ENCODE measurements at regions not wholly inside any gene's neighbourhood (a gene's known extent, or its start where the extent isn't known, plus 50 kb on each side); places are given as distances from the start of the nearest gene placed in this dataset.

- TF ChIP-seq CTCF (IDR thresholded peaks at IDR 0.05; ENCODE audit: insufficient read depth, low read length, poor library complexity, severe bottlenecking): no peak
- no peak for TF ChIP-seq EZH2phosphoT487 (conservative IDR thresholded peaks at IDR 0.05; ENCODE audit: low read length)
- H3K36me3 ChIP-seq (ENCODE audit: low read length): no peaks in the 10 kb centered on the region
Observed at GRCh38 chr7:124552217-124552616, 213.4 kb downstream of the GPR37 start.

GRCh38 chr7:124550036-124550435 lies 215.6 kb downstream of the GPR37 start:
- Histone ChIP-seq H3K9me2 (replicated peaks; ENCODE audit: insufficient read depth, low read length) (0 out of 2 replicates have a peak, but pooled peaks cover 4% of the 10 kb centered on the region), H3K36me3 (ENCODE audit: low read length) (no peaks in the 10 kb centered on the region), H2AFZ (ENCODE audit: low read depth, low read length, severe bottlenecking) (no peak overlapping the region), H3K27me3 (ENCODE audit: low read length) (no peaks in the 10 kb centered on the region), H3K9me3 (ENCODE audit: insufficient read depth, low read length) (no peaks in the 10 kb centered on the region), H3K4me2 (ENCODE audit: low read depth, low read length, poor library complexity, severe bottlenecking) (no peak overlapping the region), H3K9ac (ENCODE audit: low read length) (no peak overlapping the region), H3K4me3 (ENCODE audit: insufficient read depth, low read length, poor library complexity, severe bottlenecking) (no peak overlapping the region), H4K20me1 (ENCODE audit: low read depth, low read length) (no peaks in the 10 kb centered on the region), H3K79me2 (ENCODE audit: insufficient read depth, low read length) (no peaks in the 10 kb centered on the region), H3F3A (ENCODE audit: insufficient read depth) (no peaks in the 10 kb centered on the region), H3K27ac (ENCODE audit: low read depth, low read length) (no peak overlapping the region)
- TF ChIP-seq CTCF (IDR thresholded peaks at IDR 0.05; ENCODE audit: insufficient read depth, low read length, poor library complexity, severe bottlenecking) (no peak), EZH2phosphoT487 (conservative IDR thresholded peaks at IDR 0.05; ENCODE audit: low read length) (no peak)

More at GRCh38 chr7:124552217-124552616, 213.4 kb downstream of the GPR37 start:
- Histone ChIP-seq H2AFZ (ENCODE audit: low read depth, low read length, severe bottlenecking) (no peak overlapping the region), H3K27ac (ENCODE audit: low read depth, low read length) (no peak overlapping the region), H3K27me3 (ENCODE audit: low read length) (no peaks in the 10 kb centered on the region), H3K4me2 (ENCODE audit: low read depth, low read length, poor library complexity, severe bottlenecking) (no peak overlapping the region), H3K9me2 (replicated peaks; ENCODE audit: insufficient read depth, low read length) (0 out of 2 replicates have a peak, but pooled peaks cover 4% of the 10 kb centered on the region), H3K9ac (ENCODE audit: low read length) (no peak overlapping the region), H3K9me3 (ENCODE audit: insufficient read depth, low read length) (no peaks in the 10 kb centered on the region), H3K79me2 (ENCODE audit: insufficient read depth, low read length) (no peaks in the 10 kb centered on the region), H3K4me3 (ENCODE audit: insufficient read depth, low read length, poor library complexity, severe bottlenecking) (no peak overlapping the region), H4K20me1 (ENCODE audit: low read depth, low read length) (no peaks in the 10 kb centered on the region), H3F3A (ENCODE audit: insufficient read depth) (no peaks in the 10 kb centered on the region)

GRCh38 chr7:124542476-124542875 lies 223.1 kb downstream of the GPR37 start:
- Histone ChIP-seq H3K9me3 (ENCODE audit: insufficient read depth, low read length) (no peaks in the 10 kb centered on the region), H4K20me1 (ENCODE audit: low read depth, low read length) (no peaks in the 10 kb centered on the region), H3K9me2 (replicated peaks; ENCODE audit: insufficient read depth, low read length) (no peaks in the 10 kb centered on the region), H3K9ac (ENCODE audit: low read length) (no peak overlapping the region), H3K79me2 (ENCODE audit: insufficient read depth, low read length) (no peaks in the 10 kb centered on the region), H2AFZ (ENCODE audit: low read depth, low read length, severe bottlenecking) (no peak overlapping the region), H3F3A (ENCODE audit: insufficient read depth) (no peaks in the 10 kb centered on the region), H3K36me3 (ENCODE audit: low read length) (no peaks in the 10 kb centered on the region), H3K27ac (ENCODE audit: low read depth, low read length) (no peak overlapping the region), H3K4me2 (ENCODE audit: low read depth, low read length, poor library complexity, severe bottlenecking) (no peak overlapping the region), H3K4me3 (ENCODE audit: insufficient read depth, low read length, poor library complexity, severe bottlenecking) (no peak overlapping the region), H3K27me3 (ENCODE audit: low read length) (no peaks in the 10 kb centered on the region)
- TF ChIP-seq CTCF (IDR thresholded peaks at IDR 0.05; ENCODE audit: insufficient read depth, low read length, poor library complexity, severe bottlenecking) (no peak), EZH2phosphoT487 (conservative IDR thresholded peaks at IDR 0.05; ENCODE audit: low read length) (no peak)

All from SU-DHL-6 (cell line).